OCI-LY7 (cell line): ENCODE measurements at regions not wholly inside any gene's neighbourhood (a gene's known extent, or its start where the extent isn't known, plus 50 kb on each side); places are given as distances from the start of the nearest gene placed in this dataset.

Source experiments
- BruUV-seq: library from RNA; stranded (reverse); fragments of 400-500 nt; replicated peaks from 2 replicates; lab custom pipeline; 2021; lab: Mats Ljungman, UMichigan
- CTCF ChIA-PET: fragments of 300-600 bp; sonication (Branson Sonifier 250); formaldehyde crosslinking; loops from one replicate; lab custom pipeline; 2022; ENCODE audit warnings: antibody characterized with exemption; ENCODE audit not compliant: unreplicated experiment; lab: Charles Lee
- POLR2A ChIA-PET: fragments of 300-600 bp; sonication (Branson Sonifier 250); formaldehyde crosslinking; loops from one replicate; lab custom pipeline; 2022; ENCODE audit warnings: antibody characterized with exemption; lab: Charles Lee
- DNase-seq: peaks from one replicate; pipeline ENCODE4 v3.0.0-alpha.2; 2015; ENCODE audit warnings: low spot score
- H2AFZ ChIP-seq: fragments of 200-600 bp; sonication (generic), shearing (Covaris generic); 2 replicates; pipeline ENCODE4 v1.6.1; 2014; ENCODE audit warnings: mild to moderate bottlenecking, antibody characterized with exemption, low read length, moderate library complexity
- H3K27ac ChIP-seq: fragments of 200-600 bp; sonication (generic); 2 replicates; pipeline ENCODE4 v1.5.1; 2014; ENCODE audit warnings: mixed run types, low read depth, mild to moderate bottlenecking, moderate library complexity, low read length, inconsistent platforms; ENCODE audit not compliant: poor library complexity, severe bottlenecking
- H3K36me3 ChIP-seq: fragments of 200-600 bp; sonication (generic); 2 replicates; pipeline ENCODE4 v1.6.1; 2014; ENCODE audit warnings: mild to moderate bottlenecking, antibody characterized with exemption, low read length, moderate library complexity, mixed read lengths; ENCODE audit not compliant: insufficient read depth
- H3K4me1 ChIP-seq: fragments of 200-600 bp; sonication (generic); 2 replicates; pipeline ENCODE4 v1.5.1; 2014; ENCODE audit warnings: mild to moderate bottlenecking, low read length; ENCODE audit not compliant: insufficient read depth, poor library complexity, severe bottlenecking
- H3K4me2 ChIP-seq: fragments of 200-600 bp; sonication (generic); 2 replicates; pipeline ENCODE4 v1.6.1; 2014; ENCODE audit warnings: mild to moderate bottlenecking, low read length
- H3K4me3 ChIP-seq: fragments of 200-600 bp; sonication (generic); 2 replicates; pipeline ENCODE4 v1.5.1; 2014; ENCODE audit warnings: mild to moderate bottlenecking, low read depth, low read length; ENCODE audit not compliant: poor library complexity, severe bottlenecking
- H3K79me2 ChIP-seq: fragments of 200-600 bp; sonication (generic); 2 replicates; pipeline ENCODE4 v1.6.1; 2016; ENCODE audit warnings: low read depth, mild to moderate bottlenecking, low read length, moderate library complexity, mixed read lengths; ENCODE audit not compliant: insufficient read depth
- H3K9me2 ChIP-seq: fragments of 200-600 bp; sonication (generic); 2 replicates; pipeline ENCODE4 v1.6.1; 2016; ENCODE audit warnings: mild to moderate bottlenecking, low read length, mixed read lengths; ENCODE audit not compliant: insufficient read depth
- H3K9me3 ChIP-seq: fragments of 200-600 bp; sonication (generic); 2 replicates; pipeline ENCODE4 v1.6.1; 2014; ENCODE audit warnings: mild to moderate bottlenecking, mixed run types, low read length, mixed read lengths
- H4K20me1 ChIP-seq: fragments of 200-600 bp; sonication (generic); 2 replicates; pipeline ENCODE4 v1.6.1; 2014; ENCODE audit warnings: mild to moderate bottlenecking, antibody characterized with exemption, low read length, moderate library complexity, mixed read lengths; ENCODE audit not compliant: insufficient read depth
- EZH2phosphoT487 ChIP-seq: fragments of 200-600 bp; sonication (generic); IDR thresholded peaks from 2 replicates; pipeline ENCODE4 v1.6.1; 2018; ENCODE audit warnings: low read depth, borderline replicate concordance, mild to moderate bottlenecking, mixed run types, antibody characterized with exemption, low read length, moderate library complexity, mixed read lengths
- intact Hi-C: fragments of 100-400 bp; cut with micrococcal nuclease; formaldehyde crosslinking; loops from one replicate; pipeline ENCODE4 v1.10.0; 2022; ENCODE audit not compliant: unreplicated experiment
- TF ChIP-seq, protein P1 (sequence below): fragments of 200-600 bp; sonication (generic); conservative IDR thresholded peaks from 2 replicates; pipeline ENCODE4 v1.5.1; 2014; ENCODE audit warnings: mild to moderate bottlenecking, antibody characterized with exemption, low read length, moderate library complexity, mixed read lengths

DNA sequence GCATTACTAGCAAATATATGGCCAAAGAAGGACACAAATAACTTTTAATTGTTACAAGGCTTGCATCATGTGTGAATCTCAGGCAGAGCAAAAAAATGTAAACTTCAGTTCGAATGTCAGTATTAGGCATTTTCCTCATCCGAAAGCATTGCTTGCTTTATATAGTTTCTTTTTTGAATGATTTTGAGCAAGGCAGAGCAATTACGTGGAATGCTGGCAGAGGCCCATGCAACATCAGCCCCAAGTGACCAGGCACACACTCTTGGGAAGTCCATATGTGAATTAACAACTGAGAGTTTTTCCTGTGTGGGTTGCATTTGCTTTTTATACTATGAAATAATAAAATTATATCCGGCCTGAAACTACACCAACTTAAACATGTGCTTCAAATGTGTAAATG, 274.8 kb downstream of the PTPRC start:
- DNase-seq, result no peak
- H4K20me1 ChIP-seq, result peaks cover 6% of the 10 kb centered on the region; the same call in 1 of the 2 replicates
- no peak for TF ChIP-seq EZH2phosphoT487
- TF ChIP-seq, protein P1, sequence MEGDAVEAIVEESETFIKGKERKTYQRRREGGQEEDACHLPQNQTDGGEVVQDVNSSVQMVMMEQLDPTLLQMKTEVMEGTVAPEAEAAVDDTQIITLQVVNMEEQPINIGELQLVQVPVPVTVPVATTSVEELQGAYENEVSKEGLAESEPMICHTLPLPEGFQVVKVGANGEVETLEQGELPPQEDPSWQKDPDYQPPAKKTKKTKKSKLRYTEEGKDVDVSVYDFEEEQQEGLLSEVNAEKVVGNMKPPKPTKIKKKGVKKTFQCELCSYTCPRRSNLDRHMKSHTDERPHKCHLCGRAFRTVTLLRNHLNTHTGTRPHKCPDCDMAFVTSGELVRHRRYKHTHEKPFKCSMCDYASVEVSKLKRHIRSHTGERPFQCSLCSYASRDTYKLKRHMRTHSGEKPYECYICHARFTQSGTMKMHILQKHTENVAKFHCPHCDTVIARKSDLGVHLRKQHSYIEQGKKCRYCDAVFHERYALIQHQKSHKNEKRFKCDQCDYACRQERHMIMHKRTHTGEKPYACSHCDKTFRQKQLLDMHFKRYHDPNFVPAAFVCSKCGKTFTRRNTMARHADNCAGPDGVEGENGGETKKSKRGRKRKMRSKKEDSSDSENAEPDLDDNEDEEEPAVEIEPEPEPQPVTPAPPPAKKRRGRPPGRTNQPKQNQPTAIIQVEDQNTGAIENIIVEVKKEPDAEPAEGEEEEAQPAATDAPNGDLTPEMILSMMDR, result no peak
- H3K79me2 ChIP-seq, result peaks cover 47% of the 10 kb centered on the region; the same call in 1 of the 2 replicates
- no peak overlapping the region for H3K4me3 ChIP-seq
- H3K4me1 ChIP-seq, result no peaks in the 10 kb centered on the region
- H3K9me2 ChIP-seq, result no peaks in the 10 kb centered on the region
- intact Hi-C loops, result no loop called here
- peaks cover 33% of the 10 kb centered on the region for H3K36me3 ChIP-seq
- no peak overlapping the region for H2AFZ ChIP-seq
- no peaks in the 10 kb centered on the region for H3K9me3 ChIP-seq
- no peak overlapping the region for H3K27ac ChIP-seq
- no peak overlapping the region for H3K4me2 ChIP-seq
- CTCF ChIA-PET, result no interaction called here
- POLR2A ChIA-PET, result interaction anchor here (1.0 to 2.4 kb wide), 2 partner anchors 14 to 16 kb away, joined by 3 to 11 read pairs; no protein-coding TSS in a partner anchor
- BruUV-seq, result no TSS peak

DNA sequence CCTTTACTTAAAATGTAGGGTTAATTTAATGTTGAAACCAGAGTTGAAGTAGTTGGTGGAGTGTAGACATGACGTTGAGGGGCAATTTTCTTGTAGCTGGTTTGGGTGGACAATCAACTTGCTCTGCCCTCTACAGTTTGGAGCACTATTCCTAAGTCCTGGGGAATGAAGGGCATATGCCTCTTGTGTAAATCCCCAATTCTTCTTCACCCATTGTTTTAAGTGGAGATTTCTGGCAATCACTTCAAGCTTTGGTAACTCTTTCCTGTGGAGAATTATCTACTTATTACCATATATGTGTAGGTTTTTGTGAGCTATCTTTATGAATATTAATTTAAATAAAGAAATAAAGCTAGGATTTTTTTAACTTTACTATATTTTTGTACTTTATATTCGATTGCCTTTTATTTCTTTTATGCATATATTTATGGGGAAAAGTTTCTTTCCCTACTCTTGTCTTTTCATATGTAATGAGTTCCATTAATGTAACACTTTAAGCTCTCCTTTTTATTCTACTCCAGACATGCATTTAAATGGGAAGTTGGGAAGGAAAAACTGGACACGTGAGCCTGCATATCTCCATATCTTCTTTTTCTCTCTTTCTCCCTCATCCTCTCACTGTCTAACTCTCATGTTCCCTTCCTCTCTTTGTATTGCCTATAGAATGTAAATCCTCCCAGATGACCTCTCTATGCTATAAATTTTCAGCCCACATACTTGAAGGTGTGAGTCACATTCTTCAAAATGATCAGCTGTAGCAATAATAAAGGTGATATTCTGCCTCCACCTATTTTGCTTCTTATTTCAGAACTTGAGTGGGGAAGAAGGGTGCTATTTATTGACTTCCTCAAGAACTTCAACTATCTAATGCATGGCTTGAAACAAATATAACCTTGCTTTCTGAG, 276.7 kb downstream of the PTPRC start:
- no peak for TF ChIP-seq EZH2phosphoT487
- TF ChIP-seq, protein P1, result no peak
- no peak overlapping the region for H2AFZ ChIP-seq
- peaks cover 52% of the 10 kb centered on the region; the same call in 1 of the 2 replicates for H3K79me2 ChIP-seq
- no peaks in the 10 kb centered on the region for H3K9me2 ChIP-seq
- H3K4me2 ChIP-seq, result no peak overlapping the region
- peaks cover 51% of the 10 kb centered on the region for H3K36me3 ChIP-seq
- intact Hi-C loops, result no loop called here
- H3K4me1 ChIP-seq, result peaks cover 11% of the 10 kb centered on the region
- H3K27ac ChIP-seq, result no peak overlapping the region
- H3K9me3 ChIP-seq, result no peaks in the 10 kb centered on the region
- CTCF ChIA-PET, result no interaction called here
- peaks cover 13% of the 10 kb centered on the region; the same call in 1 of the 2 replicates for H4K20me1 ChIP-seq
- DNase-seq, result no peak
- H3K4me3 ChIP-seq, result no peak overlapping the region
- BruUV-seq, result no TSS peak
- POLR2A ChIA-PET, result interaction anchor here (0.5 to 2.4 kb wide), 10 partner anchors 11 to 320 kb away, joined by 3 to 11 read pairs (median 4); no protein-coding TSS in a partner anchor
